IPS-18a (cell line): ENCODE measurements at regions not wholly inside any gene's neighbourhood (a gene's known extent, or its start where the extent isn't known, plus 50 kb on each side); places are given as distances from the start of the nearest gene placed in this dataset.

ENCODE experiments used
- H3K27ac ChIP-seq: one replicate; pipeline ENCODE4 v1.5.1; 2013; ENCODE audit warnings: low read length
- H3K27me3 ChIP-seq: one replicate; pipeline ENCODE4 v1.6.1; 2013; ENCODE audit warnings: mild to moderate bottlenecking, low read length; ENCODE audit not compliant: control insufficient read depth, insufficient read depth
- H3K36me3 ChIP-seq: one replicate; pipeline ENCODE4 v1.6.1; 2013; ENCODE audit warnings: low read depth, low read length; ENCODE audit not compliant: control insufficient read depth
- H3K4me1 ChIP-seq: one replicate; pipeline ENCODE4 v1.6.1; 2013; ENCODE audit warnings: low read depth, low read length; ENCODE audit not compliant: control insufficient read depth
- H3K4me3 ChIP-seq: one replicate; pipeline ENCODE4 v1.5.1; 2013; ENCODE audit warnings: low read length
- H3K9ac ChIP-seq: one replicate; pipeline ENCODE4 v1.6.1; 2013; ENCODE audit warnings: mild to moderate bottlenecking, low read length, moderate library complexity
- H3K9me3 ChIP-seq: one replicate; pipeline ENCODE4 v1.6.1; 2013; ENCODE audit warnings: low read depth, low read length; ENCODE audit not compliant: control insufficient read depth

DNA sequence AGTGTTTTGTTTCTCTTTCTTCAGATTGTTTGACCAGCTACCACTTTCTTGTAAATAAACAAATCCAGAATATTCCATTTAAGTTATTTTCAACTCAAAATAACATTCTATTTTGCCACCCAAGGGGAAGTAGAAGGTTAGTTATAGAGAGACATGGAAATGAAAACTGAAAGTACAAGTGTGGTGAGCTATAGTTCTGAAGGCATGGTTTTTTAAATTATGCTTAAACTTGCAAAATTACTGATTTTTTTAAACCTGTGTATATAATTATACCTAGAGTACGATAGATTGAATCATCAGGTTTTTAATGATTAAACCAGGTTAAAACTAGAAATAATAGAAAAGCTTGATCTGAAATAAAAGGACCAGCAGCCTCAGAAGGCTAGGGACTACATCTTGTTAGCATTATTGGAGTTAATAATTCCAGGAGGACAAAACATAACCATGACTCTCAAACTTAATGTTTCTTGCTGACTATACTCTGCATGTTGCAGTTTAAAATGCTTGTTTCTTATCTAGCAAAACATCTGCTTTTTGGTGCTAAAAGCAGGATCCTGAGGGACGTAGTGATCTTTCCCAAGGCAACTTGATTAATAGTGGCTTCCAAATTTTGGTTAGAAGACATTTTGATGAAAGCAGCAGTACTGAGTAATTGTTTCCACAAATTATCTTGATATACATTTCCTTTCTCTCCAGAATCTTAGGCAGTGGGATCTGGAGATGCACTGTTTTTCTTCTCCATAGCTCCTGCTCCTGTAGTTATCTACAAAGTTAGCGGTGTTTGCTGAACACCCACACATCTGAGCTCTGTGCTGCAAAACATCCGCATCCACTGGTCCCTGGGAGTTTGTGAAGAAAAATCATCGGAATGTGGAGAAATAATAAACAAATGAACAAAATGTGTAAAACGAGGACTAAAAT lies 327.2 kb upstream of the PKDCC start:
- Histone ChIP-seq H3K4me3 (no peak overlapping the region), H3K9ac (no peak overlapping the region), H3K27ac (no peak overlapping the region), H3K27me3 (no peaks in the 10 kb centered on the region), H3K9me3 (no peaks in the 10 kb centered on the region), H3K36me3 (no peaks in the 10 kb centered on the region), H3K4me1 (no peaks in the 10 kb centered on the region)

DNA sequence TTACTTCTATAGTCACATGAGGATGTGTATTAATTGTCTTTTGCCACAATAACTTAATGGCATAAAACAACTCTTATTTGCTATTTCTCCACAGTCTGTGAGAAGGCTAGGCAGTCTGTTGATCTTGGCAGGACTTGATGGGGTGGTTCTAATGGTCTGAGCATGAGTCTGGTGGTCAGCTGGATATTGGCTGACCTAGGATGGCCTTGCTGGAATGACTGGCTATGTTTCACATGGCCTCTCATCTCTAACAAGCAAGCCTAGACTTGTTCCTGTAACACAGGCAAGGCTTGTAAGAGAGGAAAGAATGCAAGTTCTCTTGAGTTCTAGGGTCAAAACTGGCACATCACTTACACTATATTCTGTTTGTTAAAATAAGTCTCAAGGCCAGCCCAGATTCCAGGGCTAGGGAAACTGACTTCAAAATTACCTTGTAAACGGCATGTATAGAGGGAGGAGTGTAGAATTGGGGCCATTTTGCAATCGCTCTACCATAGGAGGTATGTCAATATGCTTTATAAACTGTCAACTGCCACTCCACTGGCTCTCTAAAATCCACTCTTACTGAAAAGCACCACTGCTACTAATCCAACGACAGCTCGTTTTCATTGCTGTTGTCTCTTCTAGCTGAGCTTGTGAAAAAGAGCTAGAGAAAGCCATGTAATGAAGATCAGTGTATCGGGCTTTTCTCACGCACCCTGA lies 325.0 kb upstream of the PKDCC start:
- Histone ChIP-seq H3K4me3 (no peak overlapping the region), H3K4me1 (no peaks in the 10 kb centered on the region), H3K9me3 (no peaks in the 10 kb centered on the region), H3K27ac (no peak overlapping the region), H3K9ac (no peak overlapping the region), H3K27me3 (no peaks in the 10 kb centered on the region), H3K36me3 (no peaks in the 10 kb centered on the region)

DNA sequence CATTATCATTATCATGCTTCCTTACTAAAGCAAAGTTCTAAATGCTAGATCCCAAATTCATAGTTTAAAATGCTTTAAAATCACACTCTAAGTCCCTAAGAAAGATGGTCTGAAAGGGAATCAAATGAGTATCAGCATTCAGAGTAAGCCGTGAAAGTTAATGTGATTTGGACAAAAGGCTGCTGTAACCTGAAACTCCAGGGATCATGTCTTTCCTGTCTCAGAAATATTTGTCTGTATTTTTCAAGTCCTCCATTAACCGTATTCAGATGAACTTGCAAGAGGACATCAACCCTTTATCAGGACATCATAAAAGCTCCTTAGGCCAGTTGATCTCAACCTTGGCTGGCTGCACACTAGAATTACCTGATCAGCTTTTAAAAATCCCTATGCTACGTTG lies 324.3 kb upstream of the PKDCC start:
- no peaks in the 10 kb centered on the region for H3K36me3 ChIP-seq
- no peak overlapping the region for H3K9ac ChIP-seq
- H3K4me1 ChIP-seq: no peaks in the 10 kb centered on the region
- no peak overlapping the region for H3K4me3 ChIP-seq
- no peaks in the 10 kb centered on the region for H3K27me3 ChIP-seq
- H3K27ac ChIP-seq: no peak overlapping the region
- no peaks in the 10 kb centered on the region for H3K9me3 ChIP-seq

DNA sequence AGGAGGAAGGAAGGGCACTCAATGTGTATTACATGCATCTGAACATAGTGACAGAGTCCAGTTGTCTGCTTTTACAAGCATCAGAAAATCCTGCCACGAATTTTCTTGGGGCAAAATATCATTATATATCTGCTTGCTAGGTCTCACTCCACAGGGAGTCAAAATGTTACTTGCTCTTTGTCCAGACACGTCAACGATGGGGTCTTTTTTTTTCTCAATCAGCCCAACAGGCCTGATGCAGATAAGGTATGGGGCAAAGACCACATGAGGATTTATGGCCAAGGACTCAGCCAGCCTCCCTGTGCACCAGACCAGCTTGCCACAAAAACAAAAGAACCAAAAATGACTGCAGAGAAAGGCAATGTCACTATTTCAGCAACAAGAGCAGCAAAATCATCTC lies 323.4 kb upstream of the PKDCC start:
- H3K36me3 ChIP-seq: no peaks in the 10 kb centered on the region
- H3K4me3 ChIP-seq: no peak overlapping the region
- no peaks in the 10 kb centered on the region for H3K9me3 ChIP-seq
- H3K4me1 ChIP-seq: no peaks in the 10 kb centered on the region
- H3K27me3 ChIP-seq: no peaks in the 10 kb centered on the region
- H3K9ac ChIP-seq: no peak overlapping the region
- no peak overlapping the region for H3K27ac ChIP-seq

DNA sequence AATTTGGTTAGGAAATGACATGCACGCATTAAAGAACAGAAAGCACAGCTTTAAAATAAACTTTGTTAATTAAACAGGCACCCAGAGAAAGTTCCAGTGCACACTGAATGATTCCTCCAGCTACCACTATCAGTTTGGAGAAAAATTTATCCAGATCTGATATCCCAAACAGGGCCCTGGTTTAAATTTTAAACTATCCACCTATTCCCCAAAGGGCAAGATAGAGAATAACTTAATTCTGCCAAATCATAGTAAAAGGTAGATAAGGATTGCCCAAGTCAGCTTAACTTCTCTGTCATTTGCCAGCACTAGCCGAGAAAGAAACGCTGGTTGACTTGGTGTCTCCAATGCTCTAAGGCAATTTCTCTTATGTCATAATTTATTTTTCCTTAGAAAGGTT lies 321.9 kb upstream of the PKDCC start:
- no peak overlapping the region for H3K27ac ChIP-seq
- H3K9me3 ChIP-seq: no peaks in the 10 kb centered on the region
- no peaks in the 10 kb centered on the region for H3K27me3 ChIP-seq
- H3K4me3 ChIP-seq: no peak overlapping the region
- no peaks in the 10 kb centered on the region for H3K4me1 ChIP-seq
- H3K36me3 ChIP-seq: no peaks in the 10 kb centered on the region
- H3K9ac ChIP-seq: no peak overlapping the region

DNA sequence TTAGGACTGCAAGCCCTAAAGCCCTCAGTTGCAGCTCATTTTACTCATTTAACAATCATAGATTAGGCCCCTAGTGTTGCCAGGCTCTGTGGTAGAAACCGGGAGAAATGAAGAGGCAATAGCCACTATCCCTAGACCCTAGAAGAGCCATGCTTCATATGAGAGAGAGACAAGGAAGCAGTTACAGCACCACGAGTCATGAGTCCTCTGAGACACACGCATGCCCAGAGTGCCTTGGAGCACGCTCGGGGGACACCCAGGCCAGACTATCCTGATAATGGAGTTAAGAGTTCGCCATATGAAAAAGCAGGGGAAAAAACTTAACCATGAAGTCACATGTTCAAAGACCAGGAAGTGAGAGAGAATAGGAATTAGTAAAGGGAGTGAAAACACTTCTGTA lies 321.5 kb upstream of the PKDCC start:
- no peak overlapping the region for H3K27ac ChIP-seq
- H3K9me3 ChIP-seq: no peaks in the 10 kb centered on the region

DNA sequence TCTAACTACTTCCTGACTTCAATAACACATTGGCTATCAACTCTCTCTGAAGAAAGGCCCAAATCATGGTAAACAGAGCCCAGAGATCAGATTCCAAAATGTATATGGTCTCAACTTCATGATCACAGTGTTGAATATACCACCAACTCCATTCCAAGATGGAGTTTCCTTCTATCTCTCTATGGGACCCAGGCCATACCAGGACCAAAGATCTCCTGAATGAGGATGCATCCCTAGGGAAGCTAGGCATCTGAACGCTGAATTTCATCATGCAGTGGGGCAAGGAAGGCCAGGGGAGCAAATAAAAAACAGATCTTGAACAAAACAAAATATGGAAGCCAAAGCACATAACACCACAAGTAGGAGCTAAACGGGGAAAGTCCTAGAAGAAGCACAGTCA lies 320.7 kb upstream of the PKDCC start:
- no peaks in the 10 kb centered on the region for H3K27me3 ChIP-seq
- H3K36me3 ChIP-seq: no peaks in the 10 kb centered on the region
- H3K4me1 ChIP-seq: no peaks in the 10 kb centered on the region
- H3K9me3 ChIP-seq: no peaks in the 10 kb centered on the region
- no peak overlapping the region for H3K4me3 ChIP-seq
- no peak overlapping the region for H3K27ac ChIP-seq
- H3K9ac ChIP-seq: no peak overlapping the region

More for the DNA sequence above, 321.5 kb upstream of the PKDCC start:
- Histone ChIP-seq H3K4me3 (no peak overlapping the region), H3K4me1 (no peaks in the 10 kb centered on the region), H3K9ac (no peak overlapping the region), H3K36me3 (no peaks in the 10 kb centered on the region), H3K27me3 (no peaks in the 10 kb centered on the region)

DNA sequence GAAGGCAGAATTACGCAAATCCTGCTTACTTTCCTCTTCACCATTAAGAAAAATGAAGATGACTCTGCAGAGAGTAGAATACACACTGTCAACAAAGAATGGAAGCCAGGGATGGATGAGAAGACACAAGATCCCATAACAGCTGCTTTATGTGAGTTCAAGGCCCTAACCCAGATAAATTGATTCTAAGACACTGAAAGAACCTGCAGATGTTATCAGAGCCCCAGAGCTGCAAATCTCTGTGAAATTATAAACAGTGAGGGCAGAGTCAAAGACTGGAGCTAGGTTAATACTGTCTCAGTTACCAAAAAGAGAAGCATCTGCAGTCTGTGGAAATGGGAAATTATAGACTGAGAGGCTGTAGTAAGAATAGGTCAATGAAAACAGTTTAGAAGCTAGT lies 320.1 kb upstream of the PKDCC start:
- H3K4me3 ChIP-seq: no peak overlapping the region
- no peaks in the 10 kb centered on the region for H3K9me3 ChIP-seq
- H3K36me3 ChIP-seq: no peaks in the 10 kb centered on the region
- H3K9ac ChIP-seq: no peak overlapping the region
- no peak overlapping the region for H3K27ac ChIP-seq
- H3K27me3 ChIP-seq: no peaks in the 10 kb centered on the region
- peaks cover 3% of the 10 kb centered on the region for H3K4me1 ChIP-seq

DNA sequence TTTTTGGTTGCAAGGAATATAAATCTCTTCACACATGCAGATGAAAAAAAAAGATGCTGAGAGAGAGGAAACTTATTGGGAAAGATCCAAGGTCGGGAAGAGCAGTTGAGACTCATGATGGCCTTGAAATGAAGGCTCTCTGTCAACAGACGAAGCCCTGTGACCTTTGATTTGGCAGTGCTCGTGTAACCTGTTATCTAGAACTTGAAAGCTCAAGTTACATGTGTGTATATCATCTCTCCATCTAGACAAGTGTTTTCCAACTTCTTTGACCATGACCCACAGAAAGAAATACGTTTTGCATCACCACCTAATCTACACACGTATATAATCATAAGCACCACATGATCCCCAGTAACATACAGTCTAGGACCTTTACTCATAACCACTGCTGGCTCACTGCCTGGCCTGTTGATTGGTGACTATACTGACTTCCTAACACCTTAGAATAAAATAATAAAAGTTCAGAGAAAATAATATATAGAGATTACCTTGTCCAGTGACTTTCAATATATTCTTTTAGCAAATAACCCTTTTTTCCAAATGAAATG lies 319.0 kb upstream of the PKDCC start:
- H3K9me3 ChIP-seq: no peaks in the 10 kb centered on the region
- no peaks in the 10 kb centered on the region for H3K27me3 ChIP-seq
- H3K4me1 ChIP-seq: peaks cover 11% of the 10 kb centered on the region
- no peak overlapping the region for H3K27ac ChIP-seq
- no peak overlapping the region for H3K9ac ChIP-seq
- no peak overlapping the region for H3K4me3 ChIP-seq
- no peaks in the 10 kb centered on the region for H3K36me3 ChIP-seq

DNA sequence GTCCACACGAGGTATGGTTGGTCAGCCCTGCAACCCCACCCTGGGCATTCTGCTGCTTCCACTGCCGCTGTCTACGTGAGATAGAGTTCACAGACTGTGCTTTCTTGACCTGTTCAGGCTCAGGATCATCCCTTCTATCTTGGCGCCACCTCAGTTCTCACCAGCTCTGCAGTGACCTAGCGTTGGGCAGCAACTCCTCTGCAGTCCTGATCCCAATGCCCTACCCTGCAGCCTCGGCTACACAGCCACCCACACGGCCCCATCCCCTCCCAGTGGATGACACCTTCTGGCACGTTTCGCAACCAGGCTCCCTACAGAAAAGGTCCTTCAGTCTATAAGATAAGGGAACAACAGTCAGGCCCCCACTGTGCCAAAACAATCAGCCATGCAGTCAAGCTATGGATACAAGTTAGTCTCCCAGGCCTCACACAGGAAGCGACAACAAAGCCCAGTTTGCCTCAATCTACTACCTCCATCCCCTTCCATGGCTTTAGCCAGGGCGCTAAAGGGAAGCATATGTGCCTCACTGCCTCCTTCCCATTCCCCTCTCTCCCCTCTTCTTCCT lies 317.9 kb upstream of the PKDCC start:
- Histone ChIP-seq H3K9ac (no peak overlapping the region), H3K36me3 (no peaks in the 10 kb centered on the region), H3K27ac (no peak overlapping the region), H3K4me3 (no peak overlapping the region), H3K4me1 (peaks cover 11% of the 10 kb centered on the region), H3K27me3 (no peaks in the 10 kb centered on the region), H3K9me3 (no peaks in the 10 kb centered on the region)

DNA sequence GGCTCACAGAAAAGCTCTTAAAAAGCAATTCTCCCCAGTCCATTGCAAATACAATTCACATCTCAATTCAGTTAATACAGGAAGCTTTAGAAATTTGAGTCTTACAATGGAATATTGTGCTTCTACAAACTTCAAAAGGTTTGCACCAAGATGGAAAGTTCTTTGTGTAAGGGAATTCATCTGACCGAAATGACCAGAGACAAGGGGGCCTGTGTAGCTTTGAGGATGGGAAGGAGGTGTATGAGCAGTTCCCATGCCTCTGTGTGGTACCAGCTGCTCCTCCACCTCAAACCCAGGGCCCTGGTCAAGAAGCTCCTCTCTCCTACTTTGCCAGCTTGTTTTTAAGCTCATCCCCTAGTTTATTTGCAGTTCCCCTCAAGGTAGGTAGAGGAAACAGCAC lies 312.8 kb upstream of the PKDCC start:
- H3K36me3 ChIP-seq: no peaks in the 10 kb centered on the region
- no peak overlapping the region for H3K27ac ChIP-seq
- no peaks in the 10 kb centered on the region for H3K9me3 ChIP-seq
- H3K9ac ChIP-seq: no peak overlapping the region
- H3K4me1 ChIP-seq: peaks cover 11% of the 10 kb centered on the region
- H3K27me3 ChIP-seq: no peaks in the 10 kb centered on the region
- H3K4me3 ChIP-seq: no peak overlapping the region
